H1 (cell line): ENCODE measurements at regions not wholly inside any gene's neighbourhood (a gene's known extent, or its start where the extent isn't known, plus 50 kb on each side); places are given as distances from the start of the nearest gene placed in this dataset.

ENCODE experiments used
- CBX5 ChIP-seq: fragments of 300-800, 300-1000 bp; sonication (generic); IDR thresholded peaks from 2 replicates; pipeline ENCODE4 v1.7.1; 2016; ENCODE audit warnings: antibody characterized with exemption, low read length, low read depth
- CBX8 ChIP-seq: fragments of 300-800, 300-1000 bp; sonication (generic); IDR thresholded peaks from 2 replicates; pipeline ENCODE4 v1.7.1; 2016; ENCODE audit warnings: low read depth, low read length, borderline replicate concordance
- CTCF ChIP-seq, 3 experiments: IDR thresholded peaks; 1 replicate in 2 of 3; 2 replicates in 1 of 3; pipeline versions ENCODE4 v1.5.1 to v1.6.1; 2011; ENCODE audit warnings: low read length in 3 of 3, mild to moderate bottlenecking in 3 of 3, inconsistent platforms in 2 of 3, low read depth in 1 of 3, moderate library complexity in 1 of 3; ENCODE audit not compliant: insufficient read depth in 1 of 3; ENCODE audit errors: control extremely low read depth in 1 of 3
- MAX ChIP-seq: IDR thresholded peaks from 2 replicates; pipeline ENCODE4 v1.6.1; 2012; ENCODE audit warnings: inconsistent platforms
- POLR2A ChIP-seq, 2 experiments: IDR thresholded peaks; 1 replicate in 1 of 2; 2 replicates in 1 of 2; pipeline ENCODE4 v1.6.1; 2011; ENCODE audit warnings: low read depth in 2 of 2, low read length in 2 of 2, mild to moderate bottlenecking in 2 of 2; ENCODE audit errors: control extremely low read depth in 1 of 2
- POLR2AphosphoS5 ChIP-seq: IDR thresholded peaks from 2 replicates; pipeline ENCODE4 v1.6.1; 2011; ENCODE audit warnings: low read depth, low read length
- SP1 ChIP-seq: IDR thresholded peaks from 2 replicates; pipeline ENCODE4 v1.6.1; 2011; ENCODE audit warnings: low read depth, low read length
- TCF12 ChIP-seq: IDR thresholded peaks from 2 replicates; pipeline ENCODE4 v1.6.1; 2011; ENCODE audit warnings: low read depth, mild to moderate bottlenecking, low read length

GRCh38 chr4:24734511-24734910 lies 60.9 kb upstream of the SOD3 start:
- TF ChIP-seq MAX: no peak
- no peak for TF ChIP-seq POLR2AphosphoS5
- no peak for TF ChIP-seq CTCF (IDR thresholded peaks at IDR 0.05; ENCODE audit: control extremely low read depth in 1 of 3, insufficient read depth in 1 of 3, low read depth in 1 of 3, low read length in 3 of 3)
- TF ChIP-seq SP1: no peak
- TF ChIP-seq CBX5: no peak
- no peak for TF ChIP-seq TCF12
- TF ChIP-seq POLR2A (IDR thresholded peaks at IDR 0.05; ENCODE audit: control extremely low read depth in 1 of 2, low read depth in 2 of 2, low read length in 2 of 2): no peak
- no peak for TF ChIP-seq CBX8
